Caco-2 (cell line): ENCODE measurements at regions not wholly inside any gene's neighbourhood (a gene's known extent, or its start where the extent isn't known, plus 50 kb on each side); places are given as distances from the start of the nearest gene placed in this dataset.

ENCODE experiments used
- BruUV-seq: library from RNA; stranded (reverse); fragments of 400-500 nt; replicated peaks from 2 replicates; lab custom pipeline; 2021; lab: Mats Ljungman, UMichigan
- CTCF ChIA-PET: fragments of 300-600 bp; sonication (Branson Sonifier 250); formaldehyde crosslinking; loops from one replicate; lab custom pipeline; 2022; ENCODE audit warnings: antibody characterized with exemption; lab: Charles Lee
- POLR2A ChIA-PET: fragments of 300-600 bp; sonication (Branson Sonifier 250); formaldehyde crosslinking; loops from one replicate; lab custom pipeline; 2022; ENCODE audit warnings: antibody characterized with exemption; lab: Charles Lee
- DNase-seq, 2 experiments: peaks; one replicate each; pipeline versions ENCODE4 v3.0.0 to v3.0.0-alpha.2; 2020 to 2022
- H3K27me3 ChIP-seq: replicated peaks from 2 replicates; pipeline ENCODE4 v1.6.0; 2011; ENCODE audit warnings: low read length; ENCODE audit not compliant: control insufficient read depth, insufficient read depth
- H3K36me3 ChIP-seq: 2 replicates; pipeline ENCODE4 v1.5.1; 2011; ENCODE audit warnings: low read length; ENCODE audit not compliant: control insufficient read depth, insufficient read depth
- H3K4me1 ChIP-seq: fragments of 250-450 bp; sonication (Bioruptor Pico); 2 replicates; pipeline ENCODE4 v1.5.1; 2020; ENCODE audit warnings: mild to moderate bottlenecking
- H3K4me3 ChIP-seq: 2 replicates; pipeline ENCODE4 v1.5.1; 2011; ENCODE audit warnings: low read depth, mild to moderate bottlenecking, control low read depth, low read length
- H3K9me3 ChIP-seq: fragments of 250-450 bp; sonication (Bioruptor Pico); 2 replicates; pipeline ENCODE4 v1.5.1; 2020; ENCODE audit warnings: mild to moderate bottlenecking, moderate library complexity
- H3K27ac Mint-ChIP-seq: one replicate; pipeline ENCODE4 v1.8.0; 2022; ENCODE audit warnings: mixed read lengths; ENCODE audit not compliant: unreplicated experiment
- H3K27me3 Mint-ChIP-seq: one replicate; pipeline ENCODE4 v1.8.0; 2022; ENCODE audit warnings: mixed read lengths; ENCODE audit not compliant: insufficient read depth, unreplicated experiment
- H3K36me3 Mint-ChIP-seq: one replicate; pipeline ENCODE4 v1.8.0; 2022; ENCODE audit warnings: mild to moderate bottlenecking, mixed read lengths; ENCODE audit not compliant: insufficient read depth, unreplicated experiment
- H3K4me1 Mint-ChIP-seq: one replicate; pipeline ENCODE4 v1.8.0; 2022; ENCODE audit warnings: low read depth, mixed read lengths; ENCODE audit not compliant: unreplicated experiment
- H3K4me3 Mint-ChIP-seq: one replicate; pipeline ENCODE4 v1.8.0; 2022; ENCODE audit warnings: mild to moderate bottlenecking, moderate library complexity, mixed read lengths; ENCODE audit not compliant: unreplicated experiment
- H3K9me3 Mint-ChIP-seq: one replicate; pipeline ENCODE4 v1.8.0; 2022; ENCODE audit warnings: mixed read lengths; ENCODE audit not compliant: unreplicated experiment
- CTCF ChIP-seq, 2 experiments: fragments of 200-600 bp in 1 of 2; IDR thresholded peaks; 1 replicate in 1 of 2; 2 replicates in 1 of 2; pipeline versions ENCODE4 v1.5.1 to v1.8.0; 2011 to 2022; ENCODE audit warnings: antibody characterized with exemption in 1 of 2, control low read depth in 1 of 2, inconsistent platforms in 1 of 2, low read depth in 1 of 2, low read length in 1 of 2, mild to moderate bottlenecking in 1 of 2, moderate library complexity in 1 of 2; ENCODE audit not compliant: insufficient read depth in 1 of 2, severe bottlenecking in 1 of 2, unreplicated experiment in 1 of 2
- intact Hi-C: fragments of 100-400 bp; cut with micrococcal nuclease; formaldehyde crosslinking; loops from one replicate; pipeline ENCODE4 v1.10.0; 2022; ENCODE audit not compliant: unreplicated experiment

GRCh38 chr18:72433756-72434155 lies 110.4 kb downstream of the CBLN2 start:
- POLR2A ChIA-PET = no interaction called here
- H3K9me3 Mint-ChIP-seq = no peaks in the 10 kb centered on the region
- H3K27me3 Mint-ChIP-seq = peaks cover 2% of the 10 kb centered on the region

GRCh38 chr18:72427721-72428120 lies 116.4 kb downstream of the CBLN2 start:
- Histone ChIP-seq H3K27me3 (no peaks in the 10 kb centered on the region), H3K36me3 (no peaks in the 10 kb centered on the region), H3K9me3 (no peaks in the 10 kb centered on the region), H3K4me1 (no peaks in the 10 kb centered on the region), H3K4me3 (no peak overlapping the region)
- TF ChIP-seq CTCF (IDR thresholded peaks at IDR 0.05; ENCODE audit: insufficient read depth in 1 of 2, low read depth in 1 of 2, low read length in 1 of 2, severe bottlenecking in 1 of 2, unreplicated experiment in 1 of 2) = no peak
- Mint-ChIP-seq H3K4me1 (no peaks in the 10 kb centered on the region), H3K27me3 (no peaks in the 10 kb centered on the region), H3K9me3 (no peaks in the 10 kb centered on the region), H3K27ac (no peak overlapping the region), H3K4me3 (no peak overlapping the region), H3K36me3 (no peaks in the 10 kb centered on the region)
- DNase-seq = no peak
- POLR2A ChIA-PET = no interaction called here
- intact Hi-C loops = no loop called here
- no TSS peak for BruUV-seq
- CTCF ChIA-PET = no interaction called here

More at GRCh38 chr18:72433756-72434155, 110.4 kb downstream of the CBLN2 start:
- no peaks in the 10 kb centered on the region for H3K9me3 ChIP-seq
- no peak for TF ChIP-seq CTCF (IDR thresholded peaks at IDR 0.05; ENCODE audit: insufficient read depth in 1 of 2, low read depth in 1 of 2, low read length in 1 of 2, severe bottlenecking in 1 of 2, unreplicated experiment in 1 of 2)
- BruUV-seq = no TSS peak
- Mint-ChIP-seq H3K36me3 (no peaks in the 10 kb centered on the region), H3K27ac (no peak overlapping the region), H3K4me3 (no peak overlapping the region), H3K4me1 (no peaks in the 10 kb centered on the region)
- H3K36me3 ChIP-seq = no peaks in the 10 kb centered on the region
- intact Hi-C loops = no loop called here
- no peak overlapping the region for H3K4me3 ChIP-seq
- H3K27me3 ChIP-seq = no peaks in the 10 kb centered on the region
- CTCF ChIA-PET = no interaction called here
- no peak for DNase-seq
- H3K4me1 ChIP-seq = no peaks in the 10 kb centered on the region

GRCh38 chr18:72419914-72420313 lies 124.2 kb downstream of the CBLN2 start:
- no peak for DNase-seq
- Histone ChIP-seq H3K4me1 (no peaks in the 10 kb centered on the region), H3K4me3 (no peak overlapping the region), H3K27me3 (no peaks in the 10 kb centered on the region), H3K9me3 (no peaks in the 10 kb centered on the region), H3K36me3 (no peaks in the 10 kb centered on the region)
- no peak overlapping the region for H3K27ac Mint-ChIP-seq
- no peaks in the 10 kb centered on the region for H3K36me3 Mint-ChIP-seq
- POLR2A ChIA-PET = no interaction called here
- peaks cover 17% of the 10 kb centered on the region for H3K9me3 Mint-ChIP-seq
- no peak overlapping the region for H3K4me3 Mint-ChIP-seq
- intact Hi-C loops = no loop called here
- H3K4me1 Mint-ChIP-seq = no peaks in the 10 kb centered on the region
- CTCF ChIA-PET = no interaction called here
- H3K27me3 Mint-ChIP-seq = no peaks in the 10 kb centered on the region
- no TSS peak for BruUV-seq
- no peak for TF ChIP-seq CTCF (IDR thresholded peaks at IDR 0.05; ENCODE audit: insufficient read depth in 1 of 2, low read depth in 1 of 2, low read length in 1 of 2, severe bottlenecking in 1 of 2, unreplicated experiment in 1 of 2)
